Psoas muscle (tissue), 7 donors: ENCODE measurements at regions not wholly inside any gene's neighbourhood (a gene's known extent, or its start where the extent isn't known, plus 50 kb on each side); places are given as distances from the start of the nearest gene placed in this dataset.

Experiments
- ATAC-seq, 4 donors: fragments of 200-7000 bp; cut with Tn5 transposase; one replicate each; pipeline ENCODE4 v1.9.1; 2020; ENCODE audit warnings: moderate library complexity in 3 of 4, mild to moderate bottlenecking in 2 of 4
- DNase-seq, 2 donors: peaks; one replicate each; pipeline ENCODE4 v3.0.0-alpha.2; 2020
- H3K27ac ChIP-seq: fragments of 200-600 bp; one replicate; pipeline ENCODE4 v1.8.0; 2022
- H3K27me3 ChIP-seq, 3 donors: fragments of 200-600 bp in 1 of 3; one replicate each; pipeline versions ENCODE4 v1.6.1 to v1.8.0; 2013 to 2022; ENCODE audit warnings: low read length in 2 of 3, mild to moderate bottlenecking in 2 of 3, moderate library complexity in 1 of 3; ENCODE audit not compliant: insufficient read depth in 3 of 3
- H3K36me3 ChIP-seq, 2 donors: fragments of 200-600 bp in 1 of 2; one replicate each; pipeline versions ENCODE4 v1.6.1 to v1.8.0; 2013 to 2022; ENCODE audit warnings: low read depth in 1 of 2, mild to moderate bottlenecking in 1 of 2, moderate library complexity in 1 of 2; ENCODE audit not compliant: insufficient read depth in 1 of 2
- H3K4me1 ChIP-seq: fragments of 200-600 bp; one replicate; pipeline ENCODE4 v1.8.0; 2022
- H3K4me3 ChIP-seq: fragments of 200-600 bp; one replicate; pipeline ENCODE4 v1.8.0; 2022; ENCODE audit warnings: mild to moderate bottlenecking
- H3K9me3 ChIP-seq: fragments of 200-600 bp; one replicate; pipeline ENCODE4 v1.8.0; 2022
- CTCF ChIP-seq: fragments of 200-600 bp; IDR thresholded peaks from one replicate; pipeline ENCODE4 v1.8.0; 2022; ENCODE audit warnings: antibody characterized with exemption
- WGBS, 3 donors: extraction: QIAGEN DNeasy Blood & Tissue Kit; methylation state at CpG; one replicate each; pipeline versions ENCODE4 v1.1.6 to v1.1.7; 2013; 5-methylcytosine and 5-hydroxymethylcytosine counted together
- intact Hi-C, 2 donors: fragments of 100-400 bp; cut with DNase I; formaldehyde crosslinking; loops; one replicate each; pipeline versions ENCODE4 v1.11.0 to v1.14.2; 2022
- donor health status: healthy with polysubstance abuse.
- donor health status: DM: no; HTN: no; CAD: no; lungs with moderate emphysema.
- donor health status: Bipolar disorder and iron deficiency.
- donor health status: healthy.
- donor health status: DM: yes; HTN: yes; CAD: no.
- donor health status: DM: no; HTN: no; CAD: no.
- donor health status: DM: yes; HTN: yes; CAD: no.

- intact Hi-C loops = loop anchor here (10.0 kb wide), 2 partner anchors 165 to 205 kb away; no protein-coding TSS in a partner anchor
- TF ChIP-seq CTCF = no peak
- 92 to 99% (median 97%) methylated on average over 2 of the region's 2 CpGs for WGBS, 3 donors
Observed at GRCh38 chr13:99039718-99040280, 61.9 kb upstream of the DOCK9 start.

GRCh38 chr13:99040536-99041131 lies 62.8 kb upstream of the DOCK9 start:
- WGBS, 3 donors = 70 to 83% (median 75%) methylated on average over 3 of the region's 3 CpGs
- H3K4me3 ChIP-seq = no peak overlapping the region
- intact Hi-C loops = no loop called here
- H3K36me3 ChIP-seq = no peaks in the 10 kb centered on the region
- H3K27ac ChIP-seq = no peak overlapping the region
- no peaks in the 10 kb centered on the region for H3K9me3 ChIP-seq
- ATAC-seq = no peak
- H3K27me3 ChIP-seq = peaks cover 0 to 1% (median 0%) of the 10 kb centered on the region in 3 donors
- DNase-seq = no peak
- TF ChIP-seq CTCF = no peak
- H3K4me1 ChIP-seq = no peaks in the 10 kb centered on the region

More at GRCh38 chr13:99039718-99040280, 61.9 kb upstream of the DOCK9 start:
- Histone ChIP-seq H3K9me3 (no peaks in the 10 kb centered on the region), H3K4me3 (no peak overlapping the region), H3K27ac (no peak overlapping the region), H3K27me3 (peaks cover 0 to 1% (median 0%) of the 10 kb centered on the region in 3 donors), H3K36me3 (no peaks in the 10 kb centered on the region), H3K4me1 (no peaks in the 10 kb centered on the region)
- no peak for DNase-seq
- no peak for ATAC-seq

- intact Hi-C loops = no loop called here
- Histone ChIP-seq H3K27ac (no peak overlapping the region), H3K27me3 (peaks cover 0 to 1% (median 0%) of the 10 kb centered on the region in 3 donors), H3K9me3 (no peaks in the 10 kb centered on the region), H3K4me3 (no peak overlapping the region), H3K4me1 (no peaks in the 10 kb centered on the region), H3K36me3 (no peaks in the 10 kb centered on the region)
- TF ChIP-seq CTCF = no peak
- no peak for ATAC-seq
- DNase-seq = no peak
- WGBS, 3 donors = 92 to 100% (median 96%) methylated on average over 1 of the region's 1 CpG
Observed at GRCh38 chr13:99041337-99041736, 63.5 kb upstream of the DOCK9 start.

GRCh38 chr13:99041788-99042187 lies 63.9 kb upstream of the DOCK9 start:
- H3K9me3 ChIP-seq = no peaks in the 10 kb centered on the region
- no peak for DNase-seq
- peaks cover 0 to 1% (median 0%) of the 10 kb centered on the region in 3 donors for H3K27me3 ChIP-seq
- no peak for TF ChIP-seq CTCF
- H3K27ac ChIP-seq = no peak overlapping the region
- WGBS, 3 donors = 80 to 93% (median 83%) methylated on average over 5 of the region's 5 CpGs
- H3K4me3 ChIP-seq = no peak overlapping the region
- no peaks in the 10 kb centered on the region for H3K4me1 ChIP-seq
- intact Hi-C loops = no loop called here
- ATAC-seq = no peak
- H3K36me3 ChIP-seq = no peaks in the 10 kb centered on the region
